Occipital lobe (tissue), 1 donor: ENCODE measurements at regions not wholly inside any gene's neighbourhood (a gene's known extent, or its start where the extent isn't known, plus 50 kb on each side); places are given as distances from the start of the nearest gene placed in this dataset.

ENCODE experiments used
- DNase-seq: peaks from one replicate; lab custom pipeline; 2025; lab: John Stamatoyannopoulos, UW

DNA sequence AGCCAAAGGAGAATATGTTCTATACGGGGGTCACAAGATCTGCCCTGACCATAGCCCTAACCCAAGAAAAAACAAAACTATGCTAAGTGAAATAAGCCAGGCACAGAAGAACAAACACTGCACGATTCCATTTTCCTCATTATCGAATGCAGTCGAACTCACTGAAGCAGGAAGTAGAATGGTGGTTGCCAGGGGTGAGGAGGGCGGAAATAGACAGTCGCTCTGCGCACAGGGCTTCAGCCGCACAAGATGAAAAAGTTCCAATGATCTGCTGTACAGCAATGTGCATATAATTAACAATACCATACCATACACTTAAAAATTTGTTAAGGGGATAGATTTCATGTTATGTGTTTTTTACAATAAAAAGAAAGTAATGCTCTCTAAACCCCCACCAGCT, 257.7 kb downstream of the TXNL1 start:
- no peak for DNase-seq

- no peak for DNase-seq
Measured at GRCh38 chr18:56379256-56379655, 259.1 kb downstream of the TXNL1 start.

DNA sequence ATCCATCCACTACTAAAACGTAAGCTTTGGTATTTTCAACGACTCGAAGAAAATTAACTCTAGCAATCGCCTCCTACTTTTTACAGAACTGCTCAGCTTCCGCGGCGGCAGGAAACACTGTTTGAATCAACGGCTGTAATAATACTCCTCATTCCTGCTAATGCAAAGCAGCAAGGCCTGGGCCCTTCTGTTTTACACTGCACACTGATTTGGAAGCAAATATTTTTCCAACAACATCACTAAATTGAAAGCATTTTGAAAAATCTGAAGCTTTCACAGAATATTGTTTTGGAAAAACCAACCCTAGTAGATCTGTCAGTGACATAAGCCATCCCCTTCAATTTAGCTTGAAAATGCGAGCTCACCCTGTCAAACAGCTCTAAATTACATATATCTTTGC, 261.2 kb downstream of the TXNL1 start:
- DNase-seq: no peak

- DNase-seq: no peak
Measured at GRCh38 chr18:56374007-56374655, 264.3 kb downstream of the TXNL1 start.

GRCh38 chr18:56373601-56374000, 264.8 kb downstream of the TXNL1 start:
- DNase-seq: no peak

- no peak for DNase-seq
Measured at GRCh38 chr18:56368066-56368465, 270.3 kb downstream of the TXNL1 start.

GRCh38 chr18:56358608-56359280, 279.6 kb downstream of the TXNL1 start:
- no peak for DNase-seq

DNA sequence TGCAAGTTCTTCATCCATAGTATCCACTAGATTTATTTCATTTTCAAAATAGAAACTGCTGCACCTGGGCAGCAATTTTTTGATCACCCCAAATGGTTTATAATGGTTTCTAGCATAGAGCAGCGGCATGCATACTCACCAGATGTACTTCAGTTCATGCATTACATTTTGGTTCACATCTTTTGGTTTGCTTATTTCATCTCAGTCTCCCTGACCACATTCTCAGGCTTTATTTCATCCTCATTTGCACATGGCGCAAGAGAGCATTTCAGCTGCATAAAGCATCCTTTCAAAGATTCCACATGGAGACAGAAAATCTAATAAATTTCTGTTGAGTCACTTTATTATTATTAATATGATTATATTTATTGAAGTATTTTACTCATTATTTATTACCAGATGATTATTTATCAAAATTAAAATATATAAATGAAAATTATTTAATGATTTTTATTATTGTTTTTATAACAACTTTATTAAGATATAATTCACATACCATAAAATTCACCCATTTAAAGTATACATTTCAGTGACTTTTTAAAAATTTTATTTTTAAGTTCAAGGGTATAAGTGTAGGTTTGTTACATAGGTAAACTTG, 284.6 kb downstream of the TXNL1 start:
- no peak for DNase-seq

GRCh38 chr18:56351911-56352500, 286.4 kb downstream of the TXNL1 start:
- no peak for DNase-seq

GRCh38 chr18:56337507-56337906, 300.9 kb downstream of the TXNL1 start:
- no peak for DNase-seq

GRCh38 chr18:56333839-56334238, 304.6 kb downstream of the TXNL1 start:
- no peak for DNase-seq

- DNase-seq: no peak
Measured at GRCh38 chr18:56333146-56333545, 305.2 kb downstream of the TXNL1 start.

GRCh38 chr18:56332371-56332770, 306.0 kb downstream of the TXNL1 start:
- DNase-seq: no peak

GRCh38 chr18:56330366-56331110, 307.9 kb downstream of the TXNL1 start:
- no peak for DNase-seq

GRCh38 chr18:56329536-56329935, 308.9 kb downstream of the TXNL1 start:
- no peak for DNase-seq

DNA sequence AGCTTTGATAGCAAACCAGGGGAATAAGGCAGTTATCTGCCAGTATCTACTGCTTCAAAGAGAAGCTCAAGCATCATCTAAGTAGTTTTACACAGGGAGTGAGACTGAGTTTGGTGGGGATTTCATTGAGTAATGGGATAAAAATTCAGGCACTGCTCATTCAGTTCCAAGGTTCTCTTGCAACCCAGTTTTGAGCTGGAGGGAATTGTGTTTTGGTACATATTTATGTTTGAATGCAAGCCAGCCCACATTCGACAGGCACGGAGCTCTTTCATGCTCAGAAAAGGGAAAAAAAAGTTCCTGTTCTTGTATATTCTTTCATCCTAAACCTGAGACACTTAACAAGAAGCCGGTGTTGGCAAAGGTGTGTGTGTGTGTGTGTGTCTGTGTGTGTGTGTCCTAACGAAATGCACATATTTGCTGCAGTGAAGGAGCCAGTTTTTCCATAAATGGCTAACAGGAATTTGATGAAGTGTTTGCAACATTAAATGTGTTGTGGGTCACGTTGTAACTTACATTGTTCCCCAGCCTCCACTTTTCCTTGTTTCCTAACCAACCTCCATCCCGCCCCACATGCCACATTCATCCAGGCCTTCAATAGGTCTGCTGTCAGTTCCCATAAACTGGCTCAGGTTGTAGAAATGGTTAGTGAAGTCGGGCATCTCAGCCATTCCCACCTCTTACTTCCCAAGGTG, 311.1 kb downstream of the TXNL1 start:
- no peak for DNase-seq

GRCh38 chr18:56326336-56327072, 311.9 kb downstream of the TXNL1 start:
- no peak for DNase-seq

DNA sequence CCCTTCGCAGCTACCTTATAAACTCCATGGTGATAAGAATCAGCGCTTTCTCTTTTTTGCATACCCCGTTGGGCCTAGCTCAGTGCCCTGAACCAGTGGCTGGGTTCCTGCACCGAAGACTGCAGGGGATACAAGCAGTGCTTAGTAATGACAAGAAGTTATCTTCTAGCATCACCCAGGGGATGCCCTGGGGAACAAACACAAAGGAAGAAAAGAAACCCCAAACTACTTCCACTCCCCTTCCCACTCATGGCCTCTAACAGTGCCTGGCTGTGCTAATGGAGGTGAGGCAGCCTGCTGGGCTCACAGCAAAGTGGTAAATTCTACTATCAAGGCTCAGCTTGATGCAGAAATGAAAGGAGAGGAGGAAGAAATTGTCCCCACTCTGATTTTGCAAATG, 314.7 kb downstream of the TXNL1 start:
- DNase-seq: no peak

GRCh38 chr18:56322406-56322805, 316.0 kb downstream of the TXNL1 start:
- DNase-seq: no peak

DNA sequence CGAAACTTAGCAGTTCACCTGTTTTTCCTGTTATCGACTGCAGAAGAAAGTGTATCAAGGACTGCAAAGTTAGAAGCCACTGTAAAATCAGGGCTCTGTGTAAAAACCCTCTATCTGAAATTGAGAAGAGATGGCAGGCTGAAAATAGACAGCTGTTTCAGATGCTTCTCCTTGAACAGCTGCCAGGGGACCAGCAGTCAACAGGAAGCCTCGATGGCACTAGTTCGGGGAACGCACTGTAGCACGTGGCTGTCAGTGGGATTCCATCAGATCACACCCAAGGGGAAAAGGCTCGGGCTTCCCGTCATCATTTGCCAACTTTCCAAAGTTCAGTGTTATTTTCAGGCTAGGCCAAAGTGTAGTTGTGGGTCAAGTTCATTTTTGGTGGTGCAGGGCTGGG, 316.9 kb downstream of the TXNL1 start:
- DNase-seq: no peak

GRCh38 chr18:56319953-56320352, 318.4 kb downstream of the TXNL1 start:
- DNase-seq: no peak
